HT-29 (cell line): ENCODE measurements at regions not wholly inside any gene's neighbourhood (a gene's known extent, or its start where the extent isn't known, plus 50 kb on each side); places are given as distances from the start of the nearest gene placed in this dataset.

ENCODE experiments used
- DNase-seq: peaks from one replicate; pipeline ENCODE4 v3.0.0-alpha.2; 2015; ENCODE audit warnings: low spot score

- DNase-seq: no peak
These were observed 182.5 kb downstream of the VRK1 start for GRCh38 chr14:96979611-96980074.

GRCh38 chr14:96980835-96981234 is 183.7 kb downstream of the VRK1 start:
- DNase-seq: no peak

GRCh38 chr14:96986256-96987085 is 189.3 kb downstream of the VRK1 start:
- no peak for DNase-seq

GRCh38 chr14:96987086-96987474 is 189.9 kb downstream of the VRK1 start:
- no peak for DNase-seq

- no peak for DNase-seq
These were observed 190.6 kb downstream of the VRK1 start for GRCh38 chr14:96987771-96988170.

GRCh38 chr14:96989306-96989705 is 192.1 kb downstream of the VRK1 start:
- DNase-seq: no peak

- no peak for DNase-seq
These were observed 194.0 kb downstream of the VRK1 start for GRCh38 chr14:96991226-96991625.

GRCh38 chr14:96994999-96995398 is 197.8 kb downstream of the VRK1 start:
- DNase-seq: no peak

- DNase-seq: no peak
These were observed 200.1 kb downstream of the VRK1 start for GRCh38 chr14:96997269-96997668.

GRCh38 chr14:96997996-96998395 is 200.8 kb downstream of the VRK1 start:
- DNase-seq: no peak

GRCh38 chr14:96999654-97000155 is 202.5 kb downstream of the VRK1 start:
- DNase-seq: no peak

GRCh38 chr14:97002454-97002853 is 205.3 kb downstream of the VRK1 start:
- DNase-seq: no peak

GRCh38 chr14:97005934-97006333 is 208.8 kb downstream of the VRK1 start:
- DNase-seq: no peak

- DNase-seq: no peak
These were observed 213.4 kb downstream of the VRK1 start for GRCh38 chr14:97010491-97011160.

GRCh38 chr14:97013878-97014277 is 216.7 kb downstream of the VRK1 start:
- no peak for DNase-seq

GRCh38 chr14:97021001-97021400 is 223.8 kb downstream of the VRK1 start:
- no peak for DNase-seq

- DNase-seq: peak; percentile 25
These were observed 224.5 kb downstream of the VRK1 start for GRCh38 chr14:97021571-97022168.

GRCh38 chr14:97022741-97023140 is 225.6 kb downstream of the VRK1 start:
- no peak for DNase-seq

- no peak for DNase-seq
These were observed 226.7 kb downstream of the VRK1 start for GRCh38 chr14:97023871-97024270.

GRCh38 chr14:97024300-97024699 is 227.1 kb downstream of the VRK1 start:
- DNase-seq: no peak

- no peak for DNase-seq
These were observed 228.5 kb downstream of the VRK1 start for GRCh38 chr14:97025722-97026121.

GRCh38 chr14:97027256-97027999 is 230.2 kb downstream of the VRK1 start:
- DNase-seq: no peak
